Fibroblast of lung (primary cell): ENCODE measurements at regions not wholly inside any gene's neighbourhood (a gene's known extent, or its start where the extent isn't known, plus 50 kb on each side); places are given as distances from the start of the nearest gene placed in this dataset.

Experiments
- EZH2 ChIP-seq: IDR thresholded peaks from 2 replicates; pipeline ENCODE4 v1.5.1; 2012; ENCODE audit warnings: low read length, control low read depth, mild to moderate bottlenecking; ENCODE audit errors: missing control alignments
- TF ChIP-seq, protein P1 (sequence below), 2 donors: IDR thresholded peaks in 1 of 2; conservative IDR thresholded peaks in 1 of 2; 1 replicate in 1 of 2; 2 replicates in 1 of 2; pipeline ENCODE4 v1.5.1; 2011 to 2012; ENCODE audit warnings: low read length in 2 of 2, control low read depth in 1 of 2, inconsistent platforms in 1 of 2, low read depth in 1 of 2, mild to moderate bottlenecking in 1 of 2

GRCh38 chr5:98570661-98571191 lies 202.7 kb upstream of the RGMB start:
- TF ChIP-seq, protein P1, sequence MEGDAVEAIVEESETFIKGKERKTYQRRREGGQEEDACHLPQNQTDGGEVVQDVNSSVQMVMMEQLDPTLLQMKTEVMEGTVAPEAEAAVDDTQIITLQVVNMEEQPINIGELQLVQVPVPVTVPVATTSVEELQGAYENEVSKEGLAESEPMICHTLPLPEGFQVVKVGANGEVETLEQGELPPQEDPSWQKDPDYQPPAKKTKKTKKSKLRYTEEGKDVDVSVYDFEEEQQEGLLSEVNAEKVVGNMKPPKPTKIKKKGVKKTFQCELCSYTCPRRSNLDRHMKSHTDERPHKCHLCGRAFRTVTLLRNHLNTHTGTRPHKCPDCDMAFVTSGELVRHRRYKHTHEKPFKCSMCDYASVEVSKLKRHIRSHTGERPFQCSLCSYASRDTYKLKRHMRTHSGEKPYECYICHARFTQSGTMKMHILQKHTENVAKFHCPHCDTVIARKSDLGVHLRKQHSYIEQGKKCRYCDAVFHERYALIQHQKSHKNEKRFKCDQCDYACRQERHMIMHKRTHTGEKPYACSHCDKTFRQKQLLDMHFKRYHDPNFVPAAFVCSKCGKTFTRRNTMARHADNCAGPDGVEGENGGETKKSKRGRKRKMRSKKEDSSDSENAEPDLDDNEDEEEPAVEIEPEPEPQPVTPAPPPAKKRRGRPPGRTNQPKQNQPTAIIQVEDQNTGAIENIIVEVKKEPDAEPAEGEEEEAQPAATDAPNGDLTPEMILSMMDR (conservative IDR thresholded peaks at IDR 0.05 in 1 of 2, IDR thresholded peaks at IDR 0.05 in 1 of 2; ENCODE audit: low read depth in 1 of 2, low read length in 2 of 2), result no peak
- no peak for TF ChIP-seq EZH2
